HG02610 (cell line): ENCODE measurements at regions not wholly inside any gene's neighbourhood (a gene's known extent, or its start where the extent isn't known, plus 50 kb on each side); places are given as distances from the start of the nearest gene placed in this dataset.

Experiments used
- ATAC-seq: cut with Tn5 transposase; IDR thresholded peaks from one replicate; pipeline ENCODE4 v1.9.1; 2021; ENCODE audit warnings: mild to moderate bottlenecking, moderate library complexity; ENCODE audit not compliant: unreplicated experiment

DNA sequence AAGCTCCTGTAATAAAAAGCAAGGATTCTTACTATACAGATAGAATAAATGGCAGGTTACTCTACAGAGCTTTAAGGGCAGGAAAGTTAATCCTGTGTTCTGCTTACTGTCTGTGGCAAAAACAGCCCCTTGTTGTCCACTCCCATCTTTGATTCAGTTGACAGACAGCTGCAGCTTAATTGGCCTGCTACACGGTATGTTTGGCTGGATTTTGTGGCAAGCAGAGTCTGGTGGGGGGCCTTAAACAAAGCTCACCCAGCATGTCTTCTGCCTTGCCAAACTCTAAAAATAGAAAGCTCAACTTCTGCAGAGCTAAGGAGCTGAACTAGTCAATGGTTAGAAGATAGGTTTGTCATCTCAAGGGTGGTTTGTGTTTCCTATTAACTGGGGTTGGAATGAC lies 407.2 kb downstream of the HLX start:
- no peak for ATAC-seq

GRCh38 chr1:221289103-221289502 lies 409.9 kb downstream of the HLX start:
- no peak for ATAC-seq

DNA sequence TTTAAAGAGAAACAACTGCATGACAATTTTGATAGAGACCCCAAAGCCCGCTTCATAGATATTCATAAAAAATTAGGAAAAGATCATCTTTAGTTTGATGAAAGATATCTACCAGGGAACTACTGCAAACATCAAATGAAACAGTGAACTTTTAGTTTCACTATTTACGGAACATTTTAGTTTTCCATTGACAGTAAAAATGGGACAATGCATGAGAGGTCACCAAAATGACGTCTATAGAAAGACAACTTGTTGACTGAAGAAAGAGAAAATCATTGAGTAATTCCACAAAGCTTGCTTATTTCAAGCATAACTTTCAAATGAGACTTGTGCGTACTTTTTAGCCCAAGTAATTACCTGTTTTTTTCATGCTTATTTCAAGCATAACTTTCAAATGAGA lies 411.4 kb downstream of the HLX start:
- ATAC-seq: no peak

DNA sequence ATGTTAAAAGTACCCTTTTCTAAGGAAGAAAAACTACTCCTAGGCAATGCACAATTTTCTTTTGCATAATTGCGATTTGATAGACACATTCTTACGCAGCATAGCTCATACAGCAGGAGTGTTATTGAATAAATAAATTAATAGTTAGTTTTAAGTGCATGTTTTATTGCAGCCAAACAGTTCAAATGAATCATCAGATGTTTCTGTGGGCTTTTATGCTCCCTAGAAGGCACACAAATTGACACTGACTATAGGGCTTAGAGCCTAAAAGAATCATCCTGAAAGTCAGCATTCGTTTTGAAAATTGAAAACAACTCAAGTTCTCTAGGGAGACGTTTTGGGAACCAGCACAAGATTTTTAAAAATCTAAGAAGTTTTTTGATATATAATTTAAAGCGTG lies 411.9 kb downstream of the HLX start:
- no peak for ATAC-seq

DNA sequence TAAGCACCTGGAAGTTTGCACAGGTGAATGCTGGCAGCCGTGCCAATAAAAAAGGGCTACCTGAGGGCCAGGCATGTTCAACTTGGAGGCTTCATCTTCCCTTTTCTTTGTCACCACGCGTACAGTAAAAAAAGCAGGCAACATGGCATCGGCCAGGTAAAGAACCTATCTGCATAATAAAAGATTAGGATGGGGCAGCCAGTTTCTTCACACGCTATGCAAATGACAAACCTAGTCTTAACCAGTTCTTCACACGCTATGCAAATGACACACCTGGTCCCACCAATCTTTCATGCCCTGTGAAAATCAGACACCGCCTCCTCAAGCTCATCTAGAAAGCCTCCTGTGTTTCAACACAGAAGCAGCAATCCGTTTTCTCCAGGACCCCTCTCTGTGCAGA lies 413.4 kb downstream of the HLX start:
- ATAC-seq: no peak

DNA sequence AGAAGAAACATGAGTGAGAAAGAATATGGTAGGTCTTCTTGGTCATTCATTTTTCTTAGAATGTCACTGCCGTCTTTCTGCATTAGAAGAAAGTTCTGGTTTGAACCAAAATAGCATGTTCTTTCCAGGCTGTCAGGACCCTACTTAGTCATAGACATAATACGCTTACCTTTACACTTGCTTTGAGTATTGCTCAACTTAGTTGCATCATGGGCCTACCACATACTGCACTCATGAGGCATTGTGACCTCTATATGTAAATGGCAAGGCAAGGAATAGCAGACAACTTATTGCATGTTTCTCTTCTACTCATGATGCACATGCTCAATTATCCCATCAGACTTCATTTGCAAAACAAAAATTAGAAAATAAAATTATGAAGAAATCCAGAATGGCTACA lies 415.0 kb downstream of the HLX start:
- ATAC-seq: no peak

GRCh38 chr1:221302357-221302756 lies 423.1 kb downstream of the HLX start:
- no peak for ATAC-seq

DNA sequence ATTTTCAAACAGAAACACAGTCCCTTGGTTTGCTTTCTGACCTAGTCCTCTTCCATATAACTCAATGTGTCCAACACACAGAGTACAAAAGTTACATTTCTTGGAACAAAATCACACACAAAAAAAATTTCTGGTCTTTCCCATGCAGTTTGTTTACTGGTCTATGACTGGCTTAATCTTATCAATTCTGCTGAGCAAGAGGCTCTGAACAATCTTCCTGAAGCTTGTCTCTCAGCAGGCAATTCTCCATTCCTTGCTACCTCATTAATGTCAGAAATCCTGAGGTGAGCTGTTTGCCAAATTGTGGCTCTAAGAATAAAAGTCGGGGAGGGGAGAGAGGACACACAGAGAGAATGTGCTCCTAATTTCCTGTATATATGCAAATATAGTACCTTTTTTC lies 423.6 kb downstream of the HLX start:
- ATAC-seq: no peak

GRCh38 chr1:221303623-221304022 lies 424.4 kb downstream of the HLX start:
- ATAC-seq: no peak

- ATAC-seq: no peak
Measured at GRCh38 chr1:221306239-221306638, 427.0 kb downstream of the HLX start.

DNA sequence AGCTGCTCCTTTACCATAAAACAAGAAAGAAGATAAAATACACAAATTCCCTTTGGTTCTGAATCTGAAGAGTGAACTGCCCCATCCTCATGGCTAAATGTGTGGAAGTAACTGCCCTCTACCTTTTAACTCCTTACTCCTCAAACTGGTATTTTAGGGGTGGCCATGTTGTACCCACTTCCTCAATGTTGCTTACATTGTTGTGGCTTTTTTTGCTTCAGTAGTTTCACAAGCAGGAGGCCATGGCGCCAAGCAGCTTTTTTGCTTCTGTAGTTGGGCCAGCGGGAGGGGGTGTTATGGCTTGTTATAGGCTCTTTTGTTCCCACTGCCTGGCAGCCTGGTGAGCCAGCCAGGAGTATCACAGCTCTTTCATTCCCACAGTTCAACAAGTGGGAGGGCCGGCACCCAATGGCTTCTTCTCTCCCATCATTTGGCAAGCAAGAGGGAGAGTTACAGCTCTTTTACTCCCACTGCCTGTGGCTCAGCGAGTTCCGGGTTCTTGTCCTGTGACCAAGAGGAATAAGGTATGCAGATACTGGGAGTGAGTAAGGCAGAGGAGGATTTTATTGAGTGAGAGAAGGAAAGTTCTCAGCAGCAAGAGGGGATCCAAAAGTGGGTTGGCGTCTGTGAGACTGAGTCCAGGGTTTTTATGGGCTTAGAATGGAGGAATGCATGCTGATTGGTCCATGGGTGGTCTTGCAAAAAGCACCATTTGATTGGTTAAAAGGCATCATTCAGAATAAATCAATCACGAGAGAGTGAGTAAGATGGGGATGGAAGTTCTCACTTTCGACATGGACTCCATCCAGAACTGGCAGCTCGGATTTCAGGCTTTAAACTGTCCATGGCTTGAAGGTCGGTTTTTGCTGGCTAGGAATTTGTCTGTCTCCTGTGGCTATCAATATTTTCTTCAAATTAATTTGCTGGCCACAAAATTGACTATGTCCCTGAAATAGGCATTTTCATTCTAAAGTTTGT lies 429.6 kb downstream of the HLX start:
- no peak for ATAC-seq

GRCh38 chr1:221309723-221310122 lies 430.5 kb downstream of the HLX start:
- no peak for ATAC-seq

- no peak for ATAC-seq
Measured at GRCh38 chr1:221310180-221310579, 430.9 kb downstream of the HLX start.

DNA sequence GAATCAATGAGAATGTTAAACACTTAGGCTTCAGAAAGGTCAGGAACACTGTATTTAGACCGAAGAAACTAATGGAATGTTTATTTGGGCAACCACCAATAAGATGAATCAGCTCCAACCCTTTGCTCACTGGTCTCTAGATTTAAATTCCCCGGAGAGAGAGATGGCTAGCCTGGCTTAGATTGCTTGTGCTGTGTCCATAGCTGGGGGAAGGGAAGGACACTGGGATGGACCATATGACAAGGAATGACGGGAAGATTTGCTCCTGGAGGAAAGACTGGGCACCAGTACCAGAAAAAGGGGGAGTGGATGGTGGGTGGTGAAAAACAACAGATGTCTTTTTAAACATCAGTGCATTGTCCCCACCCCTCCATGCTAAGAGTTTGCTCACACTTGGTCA lies 426.6 kb downstream of the DUSP10 start:
- ATAC-seq: no peak

DNA sequence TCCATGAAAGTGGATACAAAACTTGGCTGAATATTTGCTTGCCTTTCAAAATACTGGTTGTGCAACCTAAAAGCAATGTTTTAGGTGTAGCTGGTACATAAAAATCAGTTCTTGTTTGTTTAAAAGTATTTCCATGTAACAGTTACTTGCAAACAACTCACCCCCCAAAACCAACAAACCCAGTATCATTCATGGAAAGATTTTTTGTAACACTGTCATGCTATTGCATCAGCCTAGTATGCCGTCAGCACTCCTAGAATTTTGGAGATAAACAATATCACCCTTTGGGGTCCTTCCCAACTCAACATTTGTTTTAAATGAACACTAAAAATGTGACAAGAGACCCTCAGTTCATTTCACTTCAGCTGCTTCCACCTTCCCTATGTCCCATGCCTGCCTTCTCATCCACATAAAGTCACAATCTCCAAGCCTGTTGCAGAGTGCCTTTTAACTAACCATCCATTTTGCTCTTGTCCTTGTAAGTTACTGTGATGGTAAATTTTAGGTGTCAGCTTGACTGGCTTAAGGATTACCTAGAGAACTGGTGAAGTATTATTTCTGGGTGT lies 425.3 kb downstream of the DUSP10 start:
- no peak for ATAC-seq

DNA sequence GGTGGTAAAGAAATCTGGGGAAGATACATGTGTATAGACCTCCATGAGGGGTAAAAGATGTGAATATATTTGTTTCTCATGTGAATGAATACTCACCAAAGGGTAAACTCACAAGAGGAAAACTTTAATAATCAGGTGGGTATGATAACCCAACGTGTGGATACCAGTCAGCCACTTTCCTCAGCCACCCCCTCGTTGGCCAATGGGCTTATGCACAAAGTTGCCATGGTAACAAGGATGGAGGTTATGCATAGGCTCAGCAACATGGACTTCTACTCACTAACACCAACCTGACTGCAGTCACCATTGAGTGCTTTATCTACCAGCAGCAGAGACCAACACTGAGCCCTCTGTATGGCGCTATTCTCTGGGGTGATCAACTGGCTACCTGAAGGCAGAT lies 424.4 kb downstream of the DUSP10 start:
- no peak for ATAC-seq

GRCh38 chr1:221327954-221328353 lies 413.9 kb downstream of the DUSP10 start:
- no peak for ATAC-seq

GRCh38 chr1:221328371-221328770 lies 413.5 kb downstream of the DUSP10 start:
- ATAC-seq: no peak

DNA sequence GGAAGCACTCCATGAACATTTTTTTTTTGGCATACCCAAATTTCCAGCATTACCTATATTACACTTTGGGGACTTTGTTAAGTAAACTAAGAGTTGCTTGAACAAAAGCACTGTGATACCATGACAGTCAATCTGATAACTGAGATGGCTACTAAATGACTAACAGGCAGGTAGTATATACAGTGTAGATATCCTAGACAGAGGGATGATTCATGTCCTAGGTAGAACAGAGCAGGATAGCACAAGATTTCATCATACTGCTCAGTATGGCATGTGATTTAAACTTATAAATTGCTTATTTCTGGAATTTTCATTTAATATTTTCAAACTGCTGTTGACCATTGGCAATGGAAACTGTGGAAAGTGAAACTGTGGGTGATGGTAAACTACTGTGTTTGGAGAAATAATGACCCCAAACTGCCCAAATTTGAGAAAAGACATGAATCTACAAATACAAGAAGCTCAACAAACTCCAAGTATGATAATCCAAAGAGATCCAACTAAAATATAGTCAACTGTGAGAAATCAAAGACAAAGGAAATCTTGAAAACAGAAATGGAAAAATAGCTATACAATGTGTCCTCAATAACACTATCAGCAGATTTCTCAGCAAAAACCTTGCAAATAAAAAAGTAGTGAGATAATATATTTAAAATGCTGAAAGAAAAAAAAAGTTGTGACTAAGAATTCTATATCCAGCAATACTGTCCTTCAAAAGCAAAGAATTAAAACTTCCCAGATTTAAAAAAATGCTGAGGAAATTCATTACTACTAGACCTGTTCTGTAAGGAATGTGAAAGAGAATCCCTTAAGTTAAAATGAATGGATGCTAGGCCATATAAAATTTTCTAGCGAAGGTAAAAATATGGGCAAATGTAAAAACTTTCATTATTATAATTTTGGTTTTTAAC lies 410.4 kb downstream of the DUSP10 start:
- ATAC-seq: no peak

GRCh38 chr1:221334062-221334461 lies 407.8 kb downstream of the DUSP10 start:
- ATAC-seq: no peak
